ENCODE measurements at regions not wholly inside any gene's neighbourhood (a gene's known extent, or its start where the extent isn't known, plus 50 kb on each side); places are given as distances from the start of the nearest gene placed in this dataset.

DNA sequence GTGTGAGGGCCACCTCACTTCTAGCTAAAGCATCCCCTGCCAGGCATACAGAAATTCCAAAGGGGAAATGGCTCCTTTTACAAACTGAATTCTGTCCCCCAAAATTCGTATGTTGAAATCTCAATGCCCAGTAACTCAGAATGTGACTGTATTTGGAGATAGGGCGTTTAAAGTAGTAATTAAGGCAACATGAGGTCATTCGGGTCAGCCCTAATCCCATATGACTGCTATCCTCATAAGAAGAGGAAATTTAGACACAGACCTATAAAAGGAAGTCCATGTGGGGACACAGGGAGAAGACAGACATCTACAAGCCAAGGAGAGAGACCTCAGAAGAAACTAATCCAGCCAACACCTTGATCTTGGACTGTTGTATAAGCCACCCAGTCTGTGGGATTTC is 119.1 kb downstream of the CHST1 start:
- TF ChIP-seq, protein P1, sequence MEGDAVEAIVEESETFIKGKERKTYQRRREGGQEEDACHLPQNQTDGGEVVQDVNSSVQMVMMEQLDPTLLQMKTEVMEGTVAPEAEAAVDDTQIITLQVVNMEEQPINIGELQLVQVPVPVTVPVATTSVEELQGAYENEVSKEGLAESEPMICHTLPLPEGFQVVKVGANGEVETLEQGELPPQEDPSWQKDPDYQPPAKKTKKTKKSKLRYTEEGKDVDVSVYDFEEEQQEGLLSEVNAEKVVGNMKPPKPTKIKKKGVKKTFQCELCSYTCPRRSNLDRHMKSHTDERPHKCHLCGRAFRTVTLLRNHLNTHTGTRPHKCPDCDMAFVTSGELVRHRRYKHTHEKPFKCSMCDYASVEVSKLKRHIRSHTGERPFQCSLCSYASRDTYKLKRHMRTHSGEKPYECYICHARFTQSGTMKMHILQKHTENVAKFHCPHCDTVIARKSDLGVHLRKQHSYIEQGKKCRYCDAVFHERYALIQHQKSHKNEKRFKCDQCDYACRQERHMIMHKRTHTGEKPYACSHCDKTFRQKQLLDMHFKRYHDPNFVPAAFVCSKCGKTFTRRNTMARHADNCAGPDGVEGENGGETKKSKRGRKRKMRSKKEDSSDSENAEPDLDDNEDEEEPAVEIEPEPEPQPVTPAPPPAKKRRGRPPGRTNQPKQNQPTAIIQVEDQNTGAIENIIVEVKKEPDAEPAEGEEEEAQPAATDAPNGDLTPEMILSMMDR (IDR thresholded peaks at IDR 0.05): no peak
- TF ChIP-seq POLR2AphosphoS5 (IDR thresholded peaks at IDR 0.05): no peak
- TF ChIP-seq EP300 (IDR thresholded peaks at IDR 0.05): no peak

Data from suprapubic skin (tissue), 4 donors.